HG03521 (cell line): ENCODE measurements at regions not wholly inside any gene's neighbourhood (a gene's known extent, or its start where the extent isn't known, plus 50 kb on each side); places are given as distances from the start of the nearest gene placed in this dataset.

ENCODE experiments used
- ATAC-seq: cut with Tn5 transposase; IDR thresholded peaks from one replicate; pipeline ENCODE4 v1.9.1; 2021; ENCODE audit warnings: mild to moderate bottlenecking, moderate library complexity; ENCODE audit not compliant: unreplicated experiment

GRCh38 chr10:105682911-105683310, 1041.8 kb downstream of the SORCS3 start:
- no peak for ATAC-seq

GRCh38 chr10:105681051-105681450, 1040.0 kb downstream of the SORCS3 start:
- ATAC-seq, result no peak

- ATAC-seq, result no peak
These were observed 1038.7 kb downstream of the SORCS3 start for GRCh38 chr10:105679781-105680180.

- ATAC-seq, result no peak
These were observed 1034.2 kb downstream of the SORCS3 start for GRCh38 chr10:105675333-105675732.

- no peak for ATAC-seq
These were observed 1033.4 kb downstream of the SORCS3 start for GRCh38 chr10:105674448-105674847.

GRCh38 chr10:105658696-105659095, 1017.6 kb downstream of the SORCS3 start:
- no peak for ATAC-seq

GRCh38 chr10:105656856-105657255, 1015.8 kb downstream of the SORCS3 start:
- ATAC-seq, result no peak

GRCh38 chr10:105650306-105650705, 1009.2 kb downstream of the SORCS3 start:
- no peak for ATAC-seq

- no peak for ATAC-seq
These were observed 1006.3 kb downstream of the SORCS3 start for GRCh38 chr10:105647354-105647753.

- no peak for ATAC-seq
These were observed 1003.9 kb downstream of the SORCS3 start for GRCh38 chr10:105644978-105645377.

GRCh38 chr10:105644559-105644958, 1003.5 kb downstream of the SORCS3 start:
- ATAC-seq, result no peak

- no peak for ATAC-seq
These were observed 1003.0 kb downstream of the SORCS3 start for GRCh38 chr10:105644091-105644490.

GRCh38 chr10:105643660-105644059, 1002.6 kb downstream of the SORCS3 start:
- ATAC-seq, result no peak

- no peak for ATAC-seq
These were observed 993.2 kb downstream of the SORCS3 start for GRCh38 chr10:105634281-105634680.

GRCh38 chr10:105615715-105616365, 974.8 kb downstream of the SORCS3 start:
- no peak for ATAC-seq

GRCh38 chr10:105611244-105611798, 970.2 kb downstream of the SORCS3 start:
- ATAC-seq, result no peak

- ATAC-seq, result no peak
These were observed 968.4 kb downstream of the SORCS3 start for GRCh38 chr10:105609451-105609850.

GRCh38 chr10:105605918-105606317, 964.8 kb downstream of the SORCS3 start:
- ATAC-seq, result no peak

- ATAC-seq, result no peak
These were observed 964.0 kb downstream of the SORCS3 start for GRCh38 chr10:105605104-105605503.

- ATAC-seq, result no peak
These were observed 957.1 kb downstream of the SORCS3 start for GRCh38 chr10:105598207-105598606.

GRCh38 chr10:105597312-105597711, 956.2 kb downstream of the SORCS3 start:
- no peak for ATAC-seq

GRCh38 chr10:105596749-105597148, 955.7 kb downstream of the SORCS3 start:
- ATAC-seq, result no peak

- ATAC-seq, result no peak
These were observed 953.2 kb downstream of the SORCS3 start for GRCh38 chr10:105594296-105594695.
